ENCODE measurements at regions not wholly inside any gene's neighbourhood (a gene's known extent, or its start where the extent isn't known, plus 50 kb on each side); places are given as distances from the start of the nearest gene placed in this dataset.

GRCh38 chrX:12011075-12011474 is 127.2 kb upstream of the FRMPD4 start:
- no peak overlapping the region for H3K27ac ChIP-seq
- H3K4me3 ChIP-seq: no peak overlapping the region
- TF ChIP-seq CTCF (IDR thresholded peaks at IDR 0.05; ENCODE audit: low read depth, low read length): no peak
- no peak for DNase-seq (ENCODE audit: low read depth in 1 of 2, low spot score in 1 of 2)
- H3K4me1 ChIP-seq (ENCODE audit: low read depth): no peaks in the 10 kb centered on the region
- no peaks in the 10 kb centered on the region for H3K36me3 ChIP-seq
- no peaks in the 10 kb centered on the region for H3K27me3 ChIP-seq
- no peaks in the 10 kb centered on the region for H3K9me3 ChIP-seq (ENCODE audit: low read depth)

GRCh38 chrX:12013211-12013618 is 125.1 kb upstream of the FRMPD4 start:
- Histone ChIP-seq H3K9me3 (ENCODE audit: low read depth) (no peaks in the 10 kb centered on the region), H3K4me3 (no peak overlapping the region), H3K27ac (no peak overlapping the region), H3K36me3 (no peaks in the 10 kb centered on the region), H3K27me3 (no peaks in the 10 kb centered on the region), H3K4me1 (ENCODE audit: low read depth) (no peaks in the 10 kb centered on the region)
- DNase-seq (ENCODE audit: low read depth in 1 of 2, low spot score in 1 of 2): peak in 1 of 2 donors; percentile 15
- TF ChIP-seq CTCF (IDR thresholded peaks at IDR 0.05; ENCODE audit: low read depth, low read length): no peak

- TF ChIP-seq CTCF (IDR thresholded peaks at IDR 0.05; ENCODE audit: low read depth, low read length): no peak
- Histone ChIP-seq H3K36me3 (no peaks in the 10 kb centered on the region), H3K27me3 (no peaks in the 10 kb centered on the region), H3K27ac (no peak overlapping the region), H3K4me1 (ENCODE audit: low read depth) (no peaks in the 10 kb centered on the region), H3K4me3 (no peak overlapping the region), H3K9me3 (ENCODE audit: low read depth) (no peaks in the 10 kb centered on the region)
- peak; percentile 34 to 38 for DNase-seq (ENCODE audit: low read depth in 1 of 2, low spot score in 1 of 2)
Observed at GRCh38 chrX:12021698-12022097, 116.6 kb upstream of the FRMPD4 start.

- Histone ChIP-seq H3K9me3 (ENCODE audit: low read depth) (peaks cover 4% of the 10 kb centered on the region), H3K27me3 (no peaks in the 10 kb centered on the region), H3K27ac (no peak overlapping the region), H3K36me3 (no peaks in the 10 kb centered on the region), H3K4me1 (ENCODE audit: low read depth) (no peaks in the 10 kb centered on the region), H3K4me3 (no peak overlapping the region)
- DNase-seq (ENCODE audit: low read depth in 1 of 2, low spot score in 1 of 2): no peak
- no peak for TF ChIP-seq CTCF (IDR thresholded peaks at IDR 0.05; ENCODE audit: low read depth, low read length)
Observed at GRCh38 chrX:12026481-12026880, 111.8 kb upstream of the FRMPD4 start.

GRCh38 chrX:12032082-12032481 is 106.2 kb upstream of the FRMPD4 start:
- Histone ChIP-seq H3K9me3 (ENCODE audit: low read depth) (peaks cover 4% of the 10 kb centered on the region), H3K36me3 (no peaks in the 10 kb centered on the region), H3K27me3 (peaks cover 4% of the 10 kb centered on the region), H3K27ac (no peak overlapping the region), H3K4me1 (ENCODE audit: low read depth) (no peaks in the 10 kb centered on the region), H3K4me3 (no peak overlapping the region)
- TF ChIP-seq CTCF (IDR thresholded peaks at IDR 0.05; ENCODE audit: low read depth, low read length): no peak
- peak in 1 of 2 donors; percentile 62 for DNase-seq (ENCODE audit: low read depth in 1 of 2, low spot score in 1 of 2)

- H3K27ac ChIP-seq: no peak overlapping the region
- no peaks in the 10 kb centered on the region for H3K36me3 ChIP-seq
- TF ChIP-seq CTCF (IDR thresholded peaks at IDR 0.05; ENCODE audit: low read depth, low read length): no peak
- peaks cover 4% of the 10 kb centered on the region for H3K27me3 ChIP-seq
- no peak for DNase-seq (ENCODE audit: low read depth in 1 of 2, low spot score in 1 of 2)
- H3K4me1 ChIP-seq (ENCODE audit: low read depth): no peaks in the 10 kb centered on the region
- no peak overlapping the region for H3K4me3 ChIP-seq
- no peaks in the 10 kb centered on the region for H3K9me3 ChIP-seq (ENCODE audit: low read depth)
Observed at GRCh38 chrX:12034741-12035140, 103.5 kb upstream of the FRMPD4 start.

Measured in cardiac muscle cell (in vitro differentiated cells and primary cell).